Trophoblast cell (in vitro differentiated cells and primary cell): ENCODE measurements at regions not wholly inside any gene's neighbourhood (a gene's known extent, or its start where the extent isn't known, plus 50 kb on each side); places are given as distances from the start of the nearest gene placed in this dataset.

ENCODE experiments used
- DNase-seq, 2 donors: peaks; one replicate each; pipeline ENCODE4 v3.0.0-alpha.2; 2016
- H2AFZ ChIP-seq: 2 replicates; pipeline ENCODE4 v1.6.1; 2013; ENCODE audit warnings: low read length, moderate library complexity, mild to moderate bottlenecking; ENCODE audit not compliant: insufficient read depth, poor library complexity
- H2AK5ac ChIP-seq: 2 replicates; pipeline ENCODE4 v1.6.1; 2013; ENCODE audit warnings: mild to moderate bottlenecking, low read length
- H2BK120ac ChIP-seq: 2 replicates; pipeline ENCODE4 v1.6.1; 2013; ENCODE audit warnings: low read length, mild to moderate bottlenecking, moderate library complexity; ENCODE audit not compliant: insufficient read depth, poor library complexity
- H2BK12ac ChIP-seq: 2 replicates; pipeline ENCODE4 v1.6.1; 2013; ENCODE audit warnings: mild to moderate bottlenecking, low read length, moderate library complexity
- H2BK5ac ChIP-seq: 2 replicates; pipeline ENCODE4 v1.6.1; 2013; ENCODE audit warnings: low read length, low read depth, moderate library complexity, mild to moderate bottlenecking; ENCODE audit not compliant: poor library complexity
- H3K14ac ChIP-seq: 2 replicates; pipeline ENCODE4 v1.6.1; 2013; ENCODE audit warnings: mild to moderate bottlenecking, low read length
- H3K18ac ChIP-seq: 2 replicates; pipeline ENCODE4 v1.6.1; 2013; ENCODE audit warnings: mild to moderate bottlenecking, low read length
- H3K23ac ChIP-seq: 2 replicates; pipeline ENCODE4 v1.6.1; 2013; ENCODE audit warnings: low read length
- H3K27ac ChIP-seq: 2 replicates; pipeline ENCODE4 v1.5.1; 2013; ENCODE audit warnings: low read depth, mild to moderate bottlenecking, inconsistent platforms, low read length, moderate library complexity
- H3K27me3 ChIP-seq: 2 replicates; pipeline ENCODE4 v1.6.1; 2013; ENCODE audit warnings: inconsistent platforms, mild to moderate bottlenecking, low read length, moderate library complexity; ENCODE audit not compliant: insufficient read depth
- H3K36me3 ChIP-seq, 2 experiments: 1 replicate in 1 of 2; 2 replicates in 1 of 2; pipeline ENCODE4 v1.6.1; 2013; ENCODE audit warnings: low read length in 2 of 2, mild to moderate bottlenecking in 2 of 2, moderate library complexity in 1 of 2; ENCODE audit not compliant: insufficient read depth in 2 of 2, control insufficient read depth in 1 of 2
- H3K4ac ChIP-seq: 2 replicates; pipeline ENCODE4 v1.6.1; 2013; ENCODE audit warnings: low read depth, mild to moderate bottlenecking, low read length, moderate library complexity
- H3K4me1 ChIP-seq, 2 experiments: 1 replicate in 1 of 2; 2 replicates in 1 of 2; pipeline ENCODE4 v1.6.1; 2013; ENCODE audit warnings: low read length in 2 of 2, mild to moderate bottlenecking in 2 of 2, moderate library complexity in 1 of 2; ENCODE audit not compliant: insufficient read depth in 2 of 2, control insufficient read depth in 1 of 2
- H3K4me2 ChIP-seq: 2 replicates; pipeline ENCODE4 v1.6.1; 2013; ENCODE audit warnings: inconsistent platforms, mild to moderate bottlenecking, low read length, moderate library complexity
- H3K4me3 ChIP-seq: 2 replicates; pipeline ENCODE4 v1.5.1; 2013; ENCODE audit warnings: mild to moderate bottlenecking, low read depth, low read length, inconsistent platforms
- H3K79me1 ChIP-seq: one replicate; pipeline ENCODE4 v1.6.1; 2013; ENCODE audit warnings: low read length
- H3K79me2 ChIP-seq: 2 replicates; pipeline ENCODE4 v1.6.1; 2013; ENCODE audit warnings: low read length, mild to moderate bottlenecking; ENCODE audit not compliant: control insufficient read depth, insufficient read depth, poor library complexity
- H3K9ac ChIP-seq: 2 replicates; pipeline ENCODE4 v1.6.1; 2013; ENCODE audit warnings: mild to moderate bottlenecking, low read length
- H3K9me3 ChIP-seq: 2 replicates; pipeline ENCODE4 v1.6.1; 2013; ENCODE audit warnings: low read depth, mild to moderate bottlenecking, control low read depth, inconsistent platforms, low read length; ENCODE audit not compliant: insufficient read depth
- H4K12ac ChIP-seq: 2 replicates; pipeline ENCODE4 v1.6.1; 2013; ENCODE audit warnings: low read depth, mild to moderate bottlenecking, low read length, moderate library complexity
- H4K8ac ChIP-seq: 2 replicates; pipeline ENCODE4 v1.6.1; 2013; ENCODE audit warnings: low read depth, mild to moderate bottlenecking, low read length, moderate library complexity
- H4K91ac ChIP-seq: one replicate; pipeline ENCODE4 v1.6.1; 2013; ENCODE audit warnings: low read depth, mild to moderate bottlenecking, low read length, moderate library complexity
- WGBS: extraction: QIAGEN DNeasy Blood & Tissue Kit; methylation state at CpG from one replicate; pipeline ENCODE4 v1.1.7; 2013; ENCODE audit warnings: missing lambda C conversion rate; ENCODE audit not compliant: insufficient read length, insufficient coverage; ENCODE audit errors: extremely low coverage; 5-methylcytosine and 5-hydroxymethylcytosine counted together

GRCh38 chr3:99402755-99403154 is 235.6 kb upstream of the COL8A1 start:
- H2AFZ ChIP-seq: no peak overlapping the region
- no peaks in the 10 kb centered on the region for H3K4me1 ChIP-seq
- H2AK5ac ChIP-seq: no peak overlapping the region
- no peak overlapping the region for H3K4ac ChIP-seq
- no peaks in the 10 kb centered on the region for H3K79me2 ChIP-seq
- H3K4me2 ChIP-seq: no peak overlapping the region
- H2BK120ac ChIP-seq: no peak overlapping the region
- no peak overlapping the region for H4K12ac ChIP-seq
- no peak overlapping the region for H2BK12ac ChIP-seq
- WGBS: no CpG with 5 or more reads among the region's 1 CpG
- H3K14ac ChIP-seq: no peak overlapping the region
- no peak overlapping the region for H3K9ac ChIP-seq
- H3K23ac ChIP-seq: no peak overlapping the region
- peaks cover 3% of the 10 kb centered on the region for H3K9me3 ChIP-seq
- no peaks in the 10 kb centered on the region for H3K36me3 ChIP-seq
- DNase-seq: no peak
- H3K27ac ChIP-seq: no peak overlapping the region
- H3K27me3 ChIP-seq: no peaks in the 10 kb centered on the region
- H3K4me3 ChIP-seq: no peak overlapping the region
- H4K91ac ChIP-seq: no peak overlapping the region
- H3K18ac ChIP-seq: no peak overlapping the region
- H4K8ac ChIP-seq: no peak overlapping the region
- H2BK5ac ChIP-seq: no peak overlapping the region
- no peaks in the 10 kb centered on the region for H3K79me1 ChIP-seq

- Histone ChIP-seq H3K18ac (no peak overlapping the region), H3K36me3 (no peaks in the 10 kb centered on the region)
- no CpG with 5 or more reads among the region's 2 CpGs for WGBS
Measured at GRCh38 chr3:99400352-99400751, 238.0 kb upstream of the COL8A1 start.

GRCh38 chr3:99396651-99397275 is 241.6 kb upstream of the COL8A1 start:
- DNase-seq: no peak
- Histone ChIP-seq H2AK5ac (no peak overlapping the region), H3K23ac (no peak overlapping the region), H2BK5ac (no peak overlapping the region), H3K79me1 (no peaks in the 10 kb centered on the region), H2AFZ (no peak overlapping the region), H3K9me3 (peaks cover 3% of the 10 kb centered on the region), H3K4me2 (no peak overlapping the region), H3K4ac (no peak overlapping the region), H4K91ac (no peak overlapping the region), H3K4me3 (no peak overlapping the region), H2BK12ac (no peak overlapping the region), H3K27me3 (no peaks in the 10 kb centered on the region), H4K8ac (no peak overlapping the region), H3K36me3 (no peaks in the 10 kb centered on the region), H2BK120ac (no peak overlapping the region), H3K9ac (no peak overlapping the region), H3K14ac (no peak overlapping the region), H3K79me2 (no peaks in the 10 kb centered on the region), H4K12ac (no peak overlapping the region), H3K27ac (no peak overlapping the region), H3K18ac (no peak overlapping the region), H3K4me1 (no peaks in the 10 kb centered on the region)
- WGBS: no CpG with 5 or more reads among the region's 3 CpGs

More at GRCh38 chr3:99400352-99400751, 238.0 kb upstream of the COL8A1 start:
- H3K27me3 ChIP-seq: no peaks in the 10 kb centered on the region
- H3K79me1 ChIP-seq: no peaks in the 10 kb centered on the region
- DNase-seq: no peak
- H3K9ac ChIP-seq: no peak overlapping the region
- no peak overlapping the region for H4K91ac ChIP-seq
- H2BK120ac ChIP-seq: no peak overlapping the region
- H2AFZ ChIP-seq: no peak overlapping the region
- no peak overlapping the region for H2BK12ac ChIP-seq
- H3K4ac ChIP-seq: no peak overlapping the region
- H3K79me2 ChIP-seq: no peaks in the 10 kb centered on the region
- no peak overlapping the region for H2AK5ac ChIP-seq
- H3K14ac ChIP-seq: no peak overlapping the region
- H3K9me3 ChIP-seq: peaks cover 3% of the 10 kb centered on the region
- H4K8ac ChIP-seq: no peak overlapping the region
- no peaks in the 10 kb centered on the region for H3K4me1 ChIP-seq
- no peak overlapping the region for H3K27ac ChIP-seq
- H4K12ac ChIP-seq: no peak overlapping the region
- no peak overlapping the region for H3K4me3 ChIP-seq
- no peak overlapping the region for H2BK5ac ChIP-seq
- H3K23ac ChIP-seq: no peak overlapping the region
- no peak overlapping the region for H3K4me2 ChIP-seq

GRCh38 chr3:99394831-99395778 is 243.3 kb upstream of the COL8A1 start:
- H3K36me3 ChIP-seq: no peaks in the 10 kb centered on the region
- no peaks in the 10 kb centered on the region for H3K27me3 ChIP-seq
- H3K9ac ChIP-seq: no peak overlapping the region
- no peak overlapping the region for H3K18ac ChIP-seq
- H4K12ac ChIP-seq: no peak overlapping the region
- H3K4me3 ChIP-seq: no peak overlapping the region
- no CpG with 5 or more reads among the region's 7 CpGs for WGBS
- no peak overlapping the region for H2BK120ac ChIP-seq
- no peak overlapping the region for H2AFZ ChIP-seq
- no peak overlapping the region for H2AK5ac ChIP-seq
- H2BK12ac ChIP-seq: no peak overlapping the region
- no peak overlapping the region for H3K27ac ChIP-seq
- H3K79me1 ChIP-seq: no peaks in the 10 kb centered on the region
- no peak overlapping the region for H3K23ac ChIP-seq
- no peak overlapping the region for H3K4ac ChIP-seq
- no peaks in the 10 kb centered on the region for H3K4me1 ChIP-seq
- no peak overlapping the region for H3K4me2 ChIP-seq
- no peaks in the 10 kb centered on the region for H3K79me2 ChIP-seq
- no peak overlapping the region for H4K8ac ChIP-seq
- H3K14ac ChIP-seq: no peak overlapping the region
- DNase-seq: peak; percentile 24 to 68
- H2BK5ac ChIP-seq: no peak overlapping the region
- no peak overlapping the region for H4K91ac ChIP-seq
- H3K9me3 ChIP-seq: peaks cover 3% of the 10 kb centered on the region
